GM19324 (cell line): ENCODE measurements at regions not wholly inside any gene's neighbourhood (a gene's known extent, or its start where the extent isn't known, plus 50 kb on each side); places are given as distances from the start of the nearest gene placed in this dataset.
"Not testable (repeated sequence)": the region's sequence is repeated elsewhere in the genome, so short reads cannot be mapped to it uniquely, and the experiment has no call there.

Source experiments
- ATAC-seq: cut with Tn5 transposase; IDR thresholded peaks from one replicate; pipeline ENCODE4 v1.9.1; 2021; ENCODE audit warnings: mild to moderate bottlenecking, moderate library complexity; ENCODE audit not compliant: unreplicated experiment, low FRiP score

GRCh38 chr11:112533682-112534081 lies 273.0 kb upstream of the PLET1 start:
- no peak for ATAC-seq

GRCh38 chr11:112534208-112534607 lies 273.5 kb upstream of the PLET1 start:
- no peak for ATAC-seq

GRCh38 chr11:112537026-112537425 lies 276.4 kb upstream of the PLET1 start:
- no peak for ATAC-seq

GRCh38 chr11:112537846-112538330 lies 277.2 kb upstream of the PLET1 start:
- ATAC-seq, result no peak

GRCh38 chr11:112538534-112539280 lies 278.0 kb upstream of the PLET1 start:
- ATAC-seq, result no peak

GRCh38 chr11:112539281-112539555 lies 278.6 kb upstream of the PLET1 start:
- ATAC-seq, result not testable (repeated sequence)

GRCh38 chr11:112539741-112540140 lies 279.1 kb upstream of the PLET1 start:
- no peak for ATAC-seq

GRCh38 chr11:112540261-112540660 lies 279.6 kb upstream of the PLET1 start:
- no peak for ATAC-seq

GRCh38 chr11:112541140-112542046 lies 280.7 kb upstream of the PLET1 start:
- no peak for ATAC-seq

GRCh38 chr11:112542479-112542878 lies 281.8 kb upstream of the PLET1 start:
- ATAC-seq, result no peak

- no peak for ATAC-seq
Observed at GRCh38 chr11:112543390-112543789, 282.7 kb upstream of the PLET1 start.

- ATAC-seq, result no peak
Observed at GRCh38 chr11:112548641-112549040, 288.0 kb upstream of the PLET1 start.

GRCh38 chr11:112553205-112553731 lies 292.6 kb upstream of the PLET1 start:
- no peak for ATAC-seq

GRCh38 chr11:112554586-112554985 lies 293.9 kb upstream of the PLET1 start:
- ATAC-seq, result no peak

GRCh38 chr11:112555491-112556364 lies 295.1 kb upstream of the PLET1 start:
- ATAC-seq, result no peak

GRCh38 chr11:112558691-112559090 lies 298.0 kb upstream of the PLET1 start:
- no peak for ATAC-seq

- no peak for ATAC-seq
Observed at GRCh38 chr11:112563808-112564207, 303.1 kb upstream of the PLET1 start.

GRCh38 chr11:112564228-112564955 lies 303.7 kb upstream of the PLET1 start:
- no peak for ATAC-seq

- no peak for ATAC-seq
Observed at GRCh38 chr11:112565551-112565950, 304.9 kb upstream of the PLET1 start.

GRCh38 chr11:112566124-112566523 lies 305.5 kb upstream of the PLET1 start:
- ATAC-seq, result no peak
